ENCODE measurements at regions not wholly inside any gene's neighbourhood (a gene's known extent, or its start where the extent isn't known, plus 50 kb on each side); places are given as distances from the start of the nearest gene placed in this dataset.

DNA sequence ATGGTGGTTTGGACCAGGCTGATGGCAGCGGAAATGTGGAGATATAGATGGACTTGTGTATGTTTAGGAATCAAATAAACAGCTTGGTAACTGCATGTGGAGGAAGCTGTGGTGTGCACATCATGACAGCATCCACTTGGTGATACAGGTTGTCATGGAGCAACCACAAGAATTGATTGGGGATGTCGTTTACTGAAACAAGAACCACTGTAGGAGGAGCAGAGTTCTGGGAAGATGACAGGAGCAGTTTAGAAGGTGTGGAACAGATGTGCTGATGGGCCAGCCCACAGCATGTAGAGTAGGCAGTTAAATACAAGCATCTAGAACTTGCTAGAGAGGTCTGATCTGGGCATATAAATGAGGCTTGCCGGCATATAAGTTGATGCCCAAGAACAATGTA is 152.4 kb upstream of the SERPINE2 start:
- H3K4me1 ChIP-seq, result no peaks in the 10 kb centered on the region
- H3K4me3 ChIP-seq, result no peak overlapping the region
- H3K27ac ChIP-seq, result no peak overlapping the region
- H3K27me3 ChIP-seq, result no peaks in the 10 kb centered on the region
- intact Hi-C loops (cut with DNase I), result no loop called here
- no peaks in the 10 kb centered on the region for H3K36me3 ChIP-seq
- ATAC-seq (no peak), DNase-seq (no peak)
- TF ChIP-seq, protein P1, sequence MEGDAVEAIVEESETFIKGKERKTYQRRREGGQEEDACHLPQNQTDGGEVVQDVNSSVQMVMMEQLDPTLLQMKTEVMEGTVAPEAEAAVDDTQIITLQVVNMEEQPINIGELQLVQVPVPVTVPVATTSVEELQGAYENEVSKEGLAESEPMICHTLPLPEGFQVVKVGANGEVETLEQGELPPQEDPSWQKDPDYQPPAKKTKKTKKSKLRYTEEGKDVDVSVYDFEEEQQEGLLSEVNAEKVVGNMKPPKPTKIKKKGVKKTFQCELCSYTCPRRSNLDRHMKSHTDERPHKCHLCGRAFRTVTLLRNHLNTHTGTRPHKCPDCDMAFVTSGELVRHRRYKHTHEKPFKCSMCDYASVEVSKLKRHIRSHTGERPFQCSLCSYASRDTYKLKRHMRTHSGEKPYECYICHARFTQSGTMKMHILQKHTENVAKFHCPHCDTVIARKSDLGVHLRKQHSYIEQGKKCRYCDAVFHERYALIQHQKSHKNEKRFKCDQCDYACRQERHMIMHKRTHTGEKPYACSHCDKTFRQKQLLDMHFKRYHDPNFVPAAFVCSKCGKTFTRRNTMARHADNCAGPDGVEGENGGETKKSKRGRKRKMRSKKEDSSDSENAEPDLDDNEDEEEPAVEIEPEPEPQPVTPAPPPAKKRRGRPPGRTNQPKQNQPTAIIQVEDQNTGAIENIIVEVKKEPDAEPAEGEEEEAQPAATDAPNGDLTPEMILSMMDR (IDR thresholded peaks at IDR 0.05), result no peak
- peaks cover 0 to 4% of the 10 kb centered on the region in 2 donors for H3K9me3 ChIP-seq

DNA sequence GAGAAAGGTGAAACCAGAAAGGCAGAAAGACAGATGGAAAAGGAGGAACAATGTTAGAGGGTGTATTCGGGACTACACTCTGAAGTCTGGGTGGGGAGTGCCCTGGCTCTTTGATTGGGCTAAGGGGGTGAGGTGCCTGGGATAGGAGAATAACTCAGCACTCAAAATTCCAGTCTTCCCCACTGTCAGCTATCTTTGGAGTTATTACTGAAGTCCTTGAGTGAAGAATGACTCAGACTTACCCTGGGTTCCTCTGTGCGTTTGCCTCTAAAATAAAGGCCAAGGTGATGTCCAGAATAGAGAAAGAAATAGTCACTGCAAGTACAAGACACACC is 151.8 kb upstream of the SERPINE2 start:
- no peak overlapping the region for H3K4me3 ChIP-seq
- H3K27me3 ChIP-seq, result no peaks in the 10 kb centered on the region
- TF ChIP-seq, protein P1 (IDR thresholded peaks at IDR 0.05), result no peak
- no peaks in the 10 kb centered on the region for H3K36me3 ChIP-seq
- H3K27ac ChIP-seq, result no peak overlapping the region
- intact Hi-C loops (cut with DNase I), result no loop called here
- ATAC-seq (no peak), DNase-seq (no peak)
- peaks cover 0 to 4% of the 10 kb centered on the region in 2 donors for H3K9me3 ChIP-seq
- no peaks in the 10 kb centered on the region for H3K4me1 ChIP-seq

DNA sequence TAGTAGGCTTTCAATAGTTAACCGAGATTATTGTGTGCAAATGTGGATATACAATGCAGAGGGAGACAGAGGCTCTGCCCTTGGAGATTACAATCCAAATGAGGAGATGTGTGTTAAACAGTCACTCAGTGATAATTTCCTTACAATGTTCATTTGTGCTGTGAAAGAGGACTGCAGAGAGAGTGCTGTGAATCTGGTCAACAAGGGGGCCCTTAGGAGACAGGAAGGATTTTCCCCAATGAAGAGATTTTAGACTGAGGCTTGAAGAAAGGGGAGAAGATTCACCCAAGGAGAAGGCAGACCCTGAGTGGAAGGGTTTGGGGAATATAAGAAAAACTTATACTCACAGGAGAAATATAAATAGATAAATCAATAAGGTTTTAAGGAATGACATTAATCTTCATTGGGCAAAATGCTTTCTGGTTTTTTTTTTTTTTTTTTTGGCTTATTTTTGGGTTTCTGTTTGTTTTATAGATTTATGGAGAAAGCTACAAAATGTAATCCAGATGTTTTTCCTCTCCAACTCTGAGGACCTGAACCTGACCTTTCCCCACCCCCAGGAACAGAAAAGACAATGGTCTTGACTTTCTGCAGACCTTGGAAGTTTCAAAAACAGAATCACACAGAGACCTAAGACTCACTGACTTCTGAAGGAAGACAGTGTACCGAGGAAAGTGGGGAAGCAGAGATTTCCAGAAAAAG is 151.3 kb upstream of the SERPINE2 start:
- H3K27me3 ChIP-seq, result no peaks in the 10 kb centered on the region
- H3K27ac ChIP-seq, result no peak overlapping the region
- H3K4me3 ChIP-seq, result no peak overlapping the region
- TF ChIP-seq, protein P1 (IDR thresholded peaks at IDR 0.05), result no peak
- DNase-seq (no peak), ATAC-seq (no peak)
- no peaks in the 10 kb centered on the region for H3K4me1 ChIP-seq
- intact Hi-C loops (cut with DNase I), result no loop called here
- H3K36me3 ChIP-seq, result no peaks in the 10 kb centered on the region
- H3K9me3 ChIP-seq, result peaks cover 0 to 4% of the 10 kb centered on the region in 2 donors

DNA sequence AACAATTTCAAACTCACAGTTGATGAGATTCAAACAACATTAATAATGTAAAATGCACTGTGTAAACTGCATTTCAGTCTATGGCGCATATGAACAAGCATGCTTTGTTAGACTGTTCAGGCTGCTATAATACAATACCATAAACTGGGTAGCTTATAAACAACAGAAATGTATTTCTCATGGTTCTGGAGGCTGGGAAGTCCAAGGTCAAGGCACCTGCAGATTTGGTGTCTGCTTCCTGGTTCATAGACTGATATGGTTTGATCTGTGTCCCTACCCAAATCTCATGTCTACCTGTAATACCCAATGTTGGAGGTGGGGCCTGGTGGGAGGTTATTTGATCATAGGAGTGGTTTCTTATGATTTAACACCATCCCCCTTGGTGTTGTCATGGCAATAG is 148.1 kb upstream of the SERPINE2 start:
- Histone ChIP-seq H3K36me3 (no peaks in the 10 kb centered on the region), H3K27me3 (no peaks in the 10 kb centered on the region), H3K4me3 (no peak overlapping the region), H3K27ac (no peak overlapping the region), H3K9me3 (no peaks in the 10 kb centered on the region), H3K4me1 (no peaks in the 10 kb centered on the region)
- ATAC-seq (no peak), DNase-seq (no peak)
- TF ChIP-seq, protein P1 (IDR thresholded peaks at IDR 0.05), result no peak
- intact Hi-C loops (cut with DNase I), result no loop called here

DNA sequence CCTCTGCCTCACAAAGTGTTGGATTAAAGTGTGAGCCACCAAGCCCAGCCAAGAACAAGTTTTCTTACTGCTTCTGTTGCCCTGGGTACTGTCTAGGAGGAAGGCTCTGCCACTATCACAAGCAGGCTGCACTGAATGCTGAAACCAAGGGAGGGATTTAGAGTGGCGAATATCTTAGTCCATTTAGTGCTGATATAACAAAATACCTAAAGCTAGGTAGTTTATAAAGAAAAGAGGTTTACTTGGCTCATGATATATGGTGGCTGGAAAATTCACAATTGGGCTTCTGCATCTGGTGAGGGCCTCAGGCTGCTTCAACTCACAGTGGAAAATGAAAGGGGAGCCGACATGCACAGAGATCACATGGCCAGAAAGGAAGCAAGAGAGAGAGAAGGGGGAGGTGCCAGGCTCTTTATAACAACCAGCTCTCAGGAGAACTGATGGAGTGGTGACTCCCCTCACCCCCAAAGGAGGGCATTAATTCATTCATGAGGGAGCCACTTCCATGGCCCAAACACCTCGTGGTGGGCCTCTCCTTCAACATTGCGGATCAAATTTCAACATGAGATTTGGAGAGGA is 146.0 kb upstream of the SERPINE2 start:
- H3K4me1 ChIP-seq, result no peaks in the 10 kb centered on the region
- no peak overlapping the region for H3K4me3 ChIP-seq
- H3K27ac ChIP-seq, result no peak overlapping the region
- H3K36me3 ChIP-seq, result no peaks in the 10 kb centered on the region
- TF ChIP-seq, protein P1 (IDR thresholded peaks at IDR 0.05), result no peak
- DNase-seq, result no peak
- no peak for ATAC-seq
- H3K9me3 ChIP-seq, result no peaks in the 10 kb centered on the region
- no peaks in the 10 kb centered on the region for H3K27me3 ChIP-seq
- intact Hi-C loops (cut with DNase I), result no loop called here
